NCI-H345 (cell line): ENCODE measurements at regions not wholly inside any gene's neighbourhood (a gene's known extent, or its start where the extent isn't known, plus 50 kb on each side); places are given as distances from the start of the nearest gene placed in this dataset.
"Not testable (repeated sequence)": the region's sequence is repeated elsewhere in the genome, so short reads cannot be mapped to it uniquely, and the experiment has no call there.

Source experiments
- DNase-seq: peaks from one replicate; lab custom pipeline; 2025; lab: John Stamatoyannopoulos, UW

- DNase-seq = no peak
These were observed 1640.5 kb upstream of the CDH9 start for GRCh38 chr5:28678899-28679298.

GRCh38 chr5:28666110-28666509, 1627.7 kb upstream of the CDH9 start:
- DNase-seq = no peak

GRCh38 chr5:28648108-28648507, 1609.7 kb upstream of the CDH9 start:
- DNase-seq = no peak

GRCh38 chr5:28632607-28633006, 1594.2 kb upstream of the CDH9 start:
- no peak for DNase-seq

- DNase-seq = no peak
These were observed 1565.5 kb upstream of the CDH9 start for GRCh38 chr5:28603869-28604268.

GRCh38 chr5:28602429-28602828, 1564.0 kb upstream of the CDH9 start:
- no peak for DNase-seq

- DNase-seq = not testable (repeated sequence)
These were observed 1558.3 kb upstream of the CDH9 start for GRCh38 chr5:28596707-28597106.

GRCh38 chr5:28580616-28581015, 1542.2 kb upstream of the CDH9 start:
- no peak for DNase-seq

GRCh38 chr5:28576022-28576421, 1537.6 kb upstream of the CDH9 start:
- no peak for DNase-seq

GRCh38 chr5:28575368-28575767, 1537.0 kb upstream of the CDH9 start:
- DNase-seq = no peak

- DNase-seq = no peak
These were observed 1536.2 kb upstream of the CDH9 start for GRCh38 chr5:28574606-28575005.

- no peak for DNase-seq
These were observed 1528.7 kb upstream of the CDH9 start for GRCh38 chr5:28567048-28567447.

GRCh38 chr5:28561522-28561921, 1523.1 kb upstream of the CDH9 start:
- DNase-seq = no peak

GRCh38 chr5:28558196-28558595, 1519.8 kb upstream of the CDH9 start:
- DNase-seq = no peak

- no peak for DNase-seq
These were observed 1518.7 kb upstream of the CDH9 start for GRCh38 chr5:28557114-28557513.

- no peak for DNase-seq
These were observed 1511.2 kb upstream of the CDH9 start for GRCh38 chr5:28549588-28549987.

GRCh38 chr5:28548856-28549255, 1510.5 kb upstream of the CDH9 start:
- no peak for DNase-seq

GRCh38 chr5:28544501-28544900, 1506.1 kb upstream of the CDH9 start:
- no peak for DNase-seq

GRCh38 chr5:28543473-28544098, 1505.2 kb upstream of the CDH9 start:
- no peak for DNase-seq

- DNase-seq = no peak
These were observed 1504.6 kb upstream of the CDH9 start for GRCh38 chr5:28542987-28543386.

- no peak for DNase-seq
These were observed 1485.7 kb upstream of the CDH9 start for GRCh38 chr5:28523888-28524635.

GRCh38 chr5:28523416-28523815, 1485.0 kb upstream of the CDH9 start:
- no peak for DNase-seq

GRCh38 chr5:28517691-28518090, 1479.3 kb upstream of the CDH9 start:
- no peak for DNase-seq

GRCh38 chr5:28516722-28517121, 1478.3 kb upstream of the CDH9 start:
- DNase-seq = no peak
